ENCODE measurements at regions not wholly inside any gene's neighbourhood (a gene's known extent, or its start where the extent isn't known, plus 50 kb on each side); places are given as distances from the start of the nearest gene placed in this dataset.

DNA sequence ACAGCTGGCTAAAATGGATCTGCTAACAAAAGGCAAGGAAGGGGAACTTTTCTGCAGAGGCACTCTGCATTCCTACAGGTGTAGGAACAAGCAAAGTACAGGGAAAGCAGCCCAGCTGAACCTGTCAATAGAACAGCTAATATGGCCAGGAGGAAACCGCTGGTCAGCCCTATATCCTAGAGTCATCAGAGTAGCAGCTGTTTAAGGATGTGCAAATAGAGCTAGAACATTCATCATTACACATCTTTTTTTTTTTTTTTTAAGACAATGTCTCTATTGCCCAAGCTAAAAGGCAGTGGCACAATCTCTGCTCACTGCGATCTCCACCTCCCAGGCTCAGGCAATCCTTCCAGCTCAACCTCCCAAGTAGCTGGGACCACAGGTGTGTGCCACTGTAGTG lies 163.0 kb downstream of the BTC start:
- TF ChIP-seq, protein P1, sequence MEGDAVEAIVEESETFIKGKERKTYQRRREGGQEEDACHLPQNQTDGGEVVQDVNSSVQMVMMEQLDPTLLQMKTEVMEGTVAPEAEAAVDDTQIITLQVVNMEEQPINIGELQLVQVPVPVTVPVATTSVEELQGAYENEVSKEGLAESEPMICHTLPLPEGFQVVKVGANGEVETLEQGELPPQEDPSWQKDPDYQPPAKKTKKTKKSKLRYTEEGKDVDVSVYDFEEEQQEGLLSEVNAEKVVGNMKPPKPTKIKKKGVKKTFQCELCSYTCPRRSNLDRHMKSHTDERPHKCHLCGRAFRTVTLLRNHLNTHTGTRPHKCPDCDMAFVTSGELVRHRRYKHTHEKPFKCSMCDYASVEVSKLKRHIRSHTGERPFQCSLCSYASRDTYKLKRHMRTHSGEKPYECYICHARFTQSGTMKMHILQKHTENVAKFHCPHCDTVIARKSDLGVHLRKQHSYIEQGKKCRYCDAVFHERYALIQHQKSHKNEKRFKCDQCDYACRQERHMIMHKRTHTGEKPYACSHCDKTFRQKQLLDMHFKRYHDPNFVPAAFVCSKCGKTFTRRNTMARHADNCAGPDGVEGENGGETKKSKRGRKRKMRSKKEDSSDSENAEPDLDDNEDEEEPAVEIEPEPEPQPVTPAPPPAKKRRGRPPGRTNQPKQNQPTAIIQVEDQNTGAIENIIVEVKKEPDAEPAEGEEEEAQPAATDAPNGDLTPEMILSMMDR (IDR thresholded peaks at IDR 0.05; ENCODE audit: low read depth, low read length), result no peak
- in situ Hi-C loops (cut with HindIII; ENCODE audit: low sequenced_read_pairs), result no loop called here
- H3K4me3 ChIP-seq (ENCODE audit: low read depth, low read length), result no peak overlapping the region
- DNase-seq (ENCODE audit: low read depth, low spot score), result no peak

DNA sequence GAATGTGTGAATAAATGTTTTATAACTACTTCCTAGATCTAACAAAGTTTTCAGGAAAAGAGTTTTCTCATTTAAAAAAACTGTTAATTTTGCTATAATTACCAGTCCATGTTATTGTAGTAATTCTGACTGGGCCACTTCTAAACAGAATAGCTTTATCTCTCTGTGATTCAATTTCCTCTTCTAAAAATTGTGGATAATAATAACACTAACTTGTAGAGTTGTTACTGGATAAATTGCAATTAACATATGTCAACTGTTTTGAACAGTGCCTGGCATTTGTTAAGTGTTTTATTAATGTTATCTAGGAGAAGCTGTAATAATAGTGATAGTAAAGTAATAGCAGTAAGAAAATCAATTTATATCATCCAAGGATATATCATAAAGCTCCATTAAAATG lies 162.3 kb downstream of the BTC start:
- in situ Hi-C loops (cut with HindIII; ENCODE audit: low sequenced_read_pairs), result no loop called here
- DNase-seq (ENCODE audit: low read depth, low spot score), result no peak
- no peak overlapping the region for H3K4me3 ChIP-seq (ENCODE audit: low read depth, low read length)
- TF ChIP-seq, protein P1 (IDR thresholded peaks at IDR 0.05; ENCODE audit: low read depth, low read length), result no peak

DNA sequence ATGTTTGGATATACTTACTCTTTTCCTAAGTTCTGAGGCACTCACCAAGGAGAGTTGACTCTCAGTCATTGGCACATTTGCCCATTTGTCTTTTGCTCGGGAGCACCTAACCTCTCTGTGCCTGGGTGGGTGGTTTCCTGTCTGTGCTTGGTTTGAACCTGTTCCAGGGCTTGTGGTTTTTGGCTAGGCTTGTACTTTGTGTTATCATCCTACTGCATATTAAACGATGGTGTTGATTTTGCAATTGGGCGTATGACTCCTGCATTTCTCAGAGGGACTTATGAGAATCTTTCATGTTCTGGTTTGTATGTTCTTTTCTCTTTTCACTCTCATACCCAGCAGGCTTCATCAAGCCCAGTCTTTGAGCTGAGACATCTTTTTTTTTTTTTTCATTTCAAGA lies 161.7 kb downstream of the BTC start:
- H3K4me3 ChIP-seq (ENCODE audit: low read depth, low read length), result no peak overlapping the region
- TF ChIP-seq, protein P1 (IDR thresholded peaks at IDR 0.05; ENCODE audit: low read depth, low read length), result no peak
- peak; percentile 97 for DNase-seq (ENCODE audit: low read depth, low spot score)
- in situ Hi-C loops (cut with HindIII; ENCODE audit: low sequenced_read_pairs), result no loop called here

- H3K4me3 ChIP-seq (ENCODE audit: low read depth, low read length), result no peak overlapping the region
- in situ Hi-C loops (cut with HindIII; ENCODE audit: low sequenced_read_pairs), result no loop called here
- no peak for DNase-seq (ENCODE audit: low read depth, low spot score)
Observed at GRCh38 chr4:74635074-74635473, 159.2 kb downstream of the BTC start.

GRCh38 chr4:74635490-74636123 lies 158.7 kb downstream of the BTC start:
- DNase-seq (ENCODE audit: low read depth, low spot score), result no peak
- H3K4me3 ChIP-seq (ENCODE audit: low read depth, low read length), result no peak overlapping the region
- TF ChIP-seq, protein P1 (IDR thresholded peaks at IDR 0.05; ENCODE audit: low read depth, low read length), result no peak
- in situ Hi-C loops (cut with HindIII; ENCODE audit: low sequenced_read_pairs), result no loop called here

More at GRCh38 chr4:74635074-74635473, 159.2 kb downstream of the BTC start:
- TF ChIP-seq, protein P1 (IDR thresholded peaks at IDR 0.05; ENCODE audit: low read depth, low read length), result no peak

- in situ Hi-C loops (cut with HindIII; ENCODE audit: low sequenced_read_pairs), result no loop called here
- peak; percentile 46 for DNase-seq (ENCODE audit: low read depth, low spot score)
- H3K4me3 ChIP-seq (ENCODE audit: low read depth, low read length), result no peak overlapping the region
- TF ChIP-seq, protein P1 (IDR thresholded peaks at IDR 0.05; ENCODE audit: low read depth, low read length), result no peak
Observed at GRCh38 chr4:74638001-74638400, 156.3 kb downstream of the BTC start.

All from astrocyte of the spinal cord (primary cell).